Mucosa of gallbladder (tissue), 1 donor: ENCODE measurements at regions not wholly inside any gene's neighbourhood (a gene's known extent, or its start where the extent isn't known, plus 50 kb on each side); places are given as distances from the start of the nearest gene placed in this dataset.
A peak's percentile ranks its signal among the peaks of the same experiment; 100 is the strongest.
"Not testable (repeated sequence)": the region's sequence is repeated elsewhere in the genome, so short reads cannot be mapped to it uniquely, and the experiment has no call there.

Experiments
- DNase-seq: peaks from one replicate; pipeline ENCODE4 v3.0.0-alpha.2; 2020; ENCODE audit warnings: low spot score
- donor health status: DM: no; HTN: no; CAD: no.

GRCh38 chr14:38056270-38056669 lies 151.4 kb upstream of the SSTR1 start:
- no peak for DNase-seq

GRCh38 chr14:38062223-38062622 lies 145.5 kb upstream of the SSTR1 start:
- DNase-seq: not testable (repeated sequence)

- no peak for DNase-seq
Measured at GRCh38 chr14:38063711-38064320, 143.9 kb upstream of the SSTR1 start.

GRCh38 chr14:38065106-38065762 lies 142.5 kb upstream of the SSTR1 start:
- no peak for DNase-seq

- DNase-seq: no peak
Measured at GRCh38 chr14:38070061-38070588, 137.6 kb upstream of the SSTR1 start.

- DNase-seq: no peak
Measured at GRCh38 chr14:38073641-38074040, 134.1 kb upstream of the SSTR1 start.

GRCh38 chr14:38074081-38074480 lies 133.6 kb upstream of the SSTR1 start:
- no peak for DNase-seq

- no peak for DNase-seq
Measured at GRCh38 chr14:38074754-38075153, 132.9 kb upstream of the SSTR1 start.

GRCh38 chr14:38078393-38078792 lies 129.3 kb upstream of the SSTR1 start:
- DNase-seq: peak; percentile 47

- no peak for DNase-seq
Measured at GRCh38 chr14:38079268-38079667, 128.4 kb upstream of the SSTR1 start.

- DNase-seq: no peak
Measured at GRCh38 chr14:38079886-38080285, 127.8 kb upstream of the SSTR1 start.

GRCh38 chr14:38080696-38081095 lies 127.0 kb upstream of the SSTR1 start:
- DNase-seq: no peak

- no peak for DNase-seq
Measured at GRCh38 chr14:38083039-38083438, 124.7 kb upstream of the SSTR1 start.

- no peak for DNase-seq
Measured at GRCh38 chr14:38089123-38089522, 118.6 kb upstream of the SSTR1 start.

- no peak for DNase-seq
Measured at GRCh38 chr14:38090506-38090905, 117.2 kb upstream of the SSTR1 start.

GRCh38 chr14:38098074-38098836 lies 109.4 kb upstream of the SSTR1 start:
- DNase-seq: no peak

GRCh38 chr14:38101679-38102078 lies 106.0 kb upstream of the SSTR1 start:
- DNase-seq: no peak

- no peak for DNase-seq
Measured at GRCh38 chr14:38103542-38104225, 104.0 kb upstream of the SSTR1 start.

- DNase-seq: no peak
Measured at GRCh38 chr14:38105106-38105702, 102.5 kb upstream of the SSTR1 start.

- no peak for DNase-seq
Measured at GRCh38 chr14:38107216-38107631, 100.5 kb upstream of the SSTR1 start.

- no peak for DNase-seq
Measured at GRCh38 chr14:38108681-38109080, 99.0 kb upstream of the SSTR1 start.

- DNase-seq: no peak
Measured at GRCh38 chr14:38110258-38110657, 97.4 kb upstream of the SSTR1 start.
